HepG2 (cell line): ENCODE measurements at regions not wholly inside any gene's neighbourhood (a gene's known extent, or its start where the extent isn't known, plus 50 kb on each side); places are given as distances from the start of the nearest gene placed in this dataset.

Source experiments
- FOXJ3 ChIP-seq: sonication (generic); formaldehyde crosslinking; IDR thresholded peaks from 2 replicates; pipeline ENCODE4 v1.4.0; 2020; ENCODE audit warnings: missing genetic modification reagents, mild to moderate bottlenecking, borderline replicate concordance
- KMT2A ChIP-seq: sonication (generic); formaldehyde crosslinking; IDR thresholded peaks from 2 replicates; pipeline ENCODE4 v1.4.0; 2020; ENCODE audit warnings: missing genetic modification reagents
- MEF2D ChIP-seq: sonication (generic); formaldehyde crosslinking; IDR thresholded peaks from 2 replicates; pipeline ENCODE4 v1.5.1; 2020; ENCODE audit warnings: mild to moderate bottlenecking, missing genetic modification reagents
- POLR2A ChIP-seq, 2 experiments: IDR thresholded peaks; 2 replicates each; pipeline ENCODE4 v1.6.1; 2011; ENCODE audit warnings: low read depth in 2 of 2, low read length in 2 of 2, mild to moderate bottlenecking in 1 of 2, moderate library complexity in 1 of 2; ENCODE audit not compliant: insufficient read depth in 1 of 2
- TCF12 ChIP-seq, 2 experiments: fragments of 450-650 bp in 1 of 2; sonication (generic) in 1 of 2; formaldehyde crosslinking in 1 of 2; IDR thresholded peaks; 2 replicates each; pipeline versions ENCODE4 v1.6.1 to v1.8.0; 2017 to 2022; ENCODE audit warnings: antibody characterized with exemption in 1 of 2, mild to moderate bottlenecking in 1 of 2, missing genetic modification reagents in 1 of 2, moderate library complexity in 1 of 2
- TGIF2 ChIP-seq: IDR thresholded peaks from 2 replicates; pipeline ENCODE4 v1.6.1; 2016; ENCODE audit warnings: control low read depth, missing compliant biosample characterization
- U2AF1 ChIP-seq: fragments of 200-400 bp; formaldehyde crosslinking; optimal IDR thresholded peaks from 2 replicates; pipeline ENCODE3; 2017; ENCODE audit warnings: mild to moderate bottlenecking, low read depth, low read length
- ZKSCAN1 ChIP-seq: fragments of 150-350 bp; IDR thresholded peaks from 2 replicates; pipeline ENCODE4 v1.6.1; 2014; ENCODE audit warnings: low read length
- ZMAT3 ChIP-seq: sonication (generic); formaldehyde crosslinking; conservative IDR thresholded peaks from 2 replicates; pipeline ENCODE4 v1.7.0; 2021; ENCODE audit warnings: missing genetic modification reagents
- TF ChIP-seq, protein P1 (sequence below): sonication (generic); formaldehyde crosslinking; IDR thresholded peaks from 2 replicates; pipeline ENCODE4 v1.4.0; 2020; ENCODE audit warnings: missing genetic modification reagents
- TF ChIP-seq, protein P2 (sequence below), 2 experiments: IDR thresholded peaks; 2 replicates each; pipeline ENCODE4 v1.6.1; 2011 to 2012; ENCODE audit warnings: low read length in 2 of 2, borderline replicate concordance in 1 of 2, low read depth in 1 of 2, mild to moderate bottlenecking in 1 of 2, moderate library complexity in 1 of 2
- TF ChIP-seq, protein P3 (sequence below): sonication (generic); formaldehyde crosslinking; IDR thresholded peaks from 2 replicates; pipeline ENCODE4 v1.5.1; 2020; ENCODE audit warnings: missing genetic modification reagents, mild to moderate bottlenecking, borderline replicate concordance
- TF ChIP-seq, protein P4 (sequence below): sonication (generic); formaldehyde crosslinking; conservative IDR thresholded peaks from 2 replicates; pipeline ENCODE4 v1.4.0; 2020; ENCODE audit warnings: missing genetic modification reagents

DNA sequence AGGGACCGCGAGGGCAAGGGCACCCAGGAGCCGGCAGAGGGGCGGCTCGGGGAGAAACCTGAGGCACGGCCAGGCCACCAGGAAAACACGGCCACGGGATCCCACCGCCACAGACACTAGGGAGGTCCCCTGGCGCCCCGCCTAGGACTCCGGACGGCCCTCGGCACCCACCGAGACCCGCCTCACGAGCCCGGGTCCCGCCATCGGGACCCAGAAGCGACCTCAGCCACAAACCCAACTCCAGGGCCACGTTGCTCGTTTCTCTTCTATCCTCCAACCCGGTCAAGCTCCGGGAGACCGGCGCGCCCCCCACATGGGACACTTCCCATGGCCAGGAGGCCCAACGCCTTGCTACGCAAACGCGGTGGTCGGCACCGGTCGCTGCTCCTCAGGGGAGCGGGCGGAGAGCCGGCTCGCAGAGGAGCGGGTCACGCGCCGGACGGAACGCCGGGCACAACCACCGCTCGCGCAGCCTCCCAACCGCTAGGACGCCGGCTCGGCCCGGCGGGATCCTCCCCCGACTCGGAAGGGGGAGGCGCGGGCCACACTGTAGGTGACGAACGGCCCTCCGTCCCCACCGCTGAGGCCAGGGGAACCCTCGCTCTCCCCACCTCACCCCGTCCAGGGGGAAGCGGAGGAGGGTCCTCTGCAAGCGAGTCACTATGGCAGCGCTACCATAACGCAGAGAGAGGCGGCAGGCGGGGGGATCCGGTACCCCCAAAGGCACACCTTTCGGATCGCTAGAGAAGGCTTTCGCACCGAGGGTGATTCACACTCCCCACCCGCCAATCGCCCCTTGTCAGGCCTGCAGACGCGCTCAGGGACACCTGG, 1514.1 kb upstream of the DEFB115 start:
- TF ChIP-seq, protein P1, sequence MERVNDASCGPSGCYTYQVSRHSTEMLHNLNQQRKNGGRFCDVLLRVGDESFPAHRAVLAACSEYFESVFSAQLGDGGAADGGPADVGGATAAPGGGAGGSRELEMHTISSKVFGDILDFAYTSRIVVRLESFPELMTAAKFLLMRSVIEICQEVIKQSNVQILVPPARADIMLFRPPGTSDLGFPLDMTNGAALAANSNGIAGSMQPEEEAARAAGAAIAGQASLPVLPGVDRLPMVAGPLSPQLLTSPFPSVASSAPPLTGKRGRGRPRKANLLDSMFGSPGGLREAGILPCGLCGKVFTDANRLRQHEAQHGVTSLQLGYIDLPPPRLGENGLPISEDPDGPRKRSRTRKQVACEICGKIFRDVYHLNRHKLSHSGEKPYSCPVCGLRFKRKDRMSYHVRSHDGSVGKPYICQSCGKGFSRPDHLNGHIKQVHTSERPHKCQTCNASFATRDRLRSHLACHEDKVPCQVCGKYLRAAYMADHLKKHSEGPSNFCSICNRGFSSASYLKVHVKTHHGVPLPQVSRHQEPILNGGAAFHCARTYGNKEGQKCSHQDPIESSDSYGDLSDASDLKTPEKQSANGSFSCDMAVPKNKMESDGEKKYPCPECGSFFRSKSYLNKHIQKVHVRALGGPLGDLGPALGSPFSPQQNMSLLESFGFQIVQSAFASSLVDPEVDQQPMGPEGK (CRISPR knock-in tag): no peak
- no peak for TF ChIP-seq MEF2D (CRISPR knock-in tag)
- TF ChIP-seq TCF12 (IDR thresholded peaks at IDR 0.05): no peak
- no peak for TF ChIP-seq TCF12 (CRISPR knock-in tag; IDR thresholded peaks at IDR 0.05)
- TF ChIP-seq U2AF1: no peak
- no peak for TF ChIP-seq POLR2A (IDR thresholded peaks at IDR 0.05; ENCODE audit: insufficient read depth in 1 of 2, low read depth in 2 of 2, low read length in 2 of 2)
- TF ChIP-seq FOXJ3 (CRISPR knock-in tag): no peak
- TF ChIP-seq KMT2A: no peak
- TF ChIP-seq, protein P2, sequence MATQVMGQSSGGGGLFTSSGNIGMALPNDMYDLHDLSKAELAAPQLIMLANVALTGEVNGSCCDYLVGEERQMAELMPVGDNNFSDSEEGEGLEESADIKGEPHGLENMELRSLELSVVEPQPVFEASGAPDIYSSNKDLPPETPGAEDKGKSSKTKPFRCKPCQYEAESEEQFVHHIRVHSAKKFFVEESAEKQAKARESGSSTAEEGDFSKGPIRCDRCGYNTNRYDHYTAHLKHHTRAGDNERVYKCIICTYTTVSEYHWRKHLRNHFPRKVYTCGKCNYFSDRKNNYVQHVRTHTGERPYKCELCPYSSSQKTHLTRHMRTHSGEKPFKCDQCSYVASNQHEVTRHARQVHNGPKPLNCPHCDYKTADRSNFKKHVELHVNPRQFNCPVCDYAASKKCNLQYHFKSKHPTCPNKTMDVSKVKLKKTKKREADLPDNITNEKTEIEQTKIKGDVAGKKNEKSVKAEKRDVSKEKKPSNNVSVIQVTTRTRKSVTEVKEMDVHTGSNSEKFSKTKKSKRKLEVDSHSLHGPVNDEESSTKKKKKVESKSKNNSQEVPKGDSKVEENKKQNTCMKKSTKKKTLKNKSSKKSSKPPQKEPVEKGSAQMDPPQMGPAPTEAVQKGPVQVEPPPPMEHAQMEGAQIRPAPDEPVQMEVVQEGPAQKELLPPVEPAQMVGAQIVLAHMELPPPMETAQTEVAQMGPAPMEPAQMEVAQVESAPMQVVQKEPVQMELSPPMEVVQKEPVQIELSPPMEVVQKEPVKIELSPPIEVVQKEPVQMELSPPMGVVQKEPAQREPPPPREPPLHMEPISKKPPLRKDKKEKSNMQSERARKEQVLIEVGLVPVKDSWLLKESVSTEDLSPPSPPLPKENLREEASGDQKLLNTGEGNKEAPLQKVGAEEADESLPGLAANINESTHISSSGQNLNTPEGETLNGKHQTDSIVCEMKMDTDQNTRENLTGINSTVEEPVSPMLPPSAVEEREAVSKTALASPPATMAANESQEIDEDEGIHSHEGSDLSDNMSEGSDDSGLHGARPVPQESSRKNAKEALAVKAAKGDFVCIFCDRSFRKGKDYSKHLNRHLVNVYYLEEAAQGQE (IDR thresholded peaks at IDR 0.05; ENCODE audit: borderline replicate concordance in 1 of 2, low read depth in 1 of 2, low read length in 2 of 2): no peak
- no peak for TF ChIP-seq ZKSCAN1
- no peak for TF ChIP-seq TGIF2 (CRISPR knock-in tag)
- TF ChIP-seq, protein P3, sequence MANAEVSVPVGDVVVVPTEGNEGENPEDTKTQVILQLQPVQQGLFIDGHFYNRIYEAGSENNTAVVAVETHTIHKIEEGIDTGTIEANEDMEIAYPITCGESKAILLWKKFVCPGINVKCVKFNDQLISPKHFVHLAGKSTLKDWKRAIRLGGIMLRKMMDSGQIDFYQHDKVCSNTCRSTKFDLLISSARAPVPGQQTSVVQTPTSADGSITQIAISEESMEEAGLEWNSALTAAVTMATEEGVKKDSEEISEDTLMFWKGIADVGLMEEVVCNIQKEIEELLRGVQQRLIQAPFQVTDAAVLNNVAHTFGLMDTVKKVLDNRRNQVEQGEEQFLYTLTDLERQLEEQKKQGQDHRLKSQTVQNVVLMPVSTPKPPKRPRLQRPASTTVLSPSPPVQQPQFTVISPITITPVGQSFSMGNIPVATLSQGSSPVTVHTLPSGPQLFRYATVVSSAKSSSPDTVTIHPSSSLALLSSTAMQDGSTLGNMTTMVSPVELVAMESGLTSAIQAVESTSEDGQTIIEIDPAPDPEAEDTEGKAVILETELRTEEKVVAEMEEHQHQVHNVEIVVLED: no peak
- TF ChIP-seq, protein P4, sequence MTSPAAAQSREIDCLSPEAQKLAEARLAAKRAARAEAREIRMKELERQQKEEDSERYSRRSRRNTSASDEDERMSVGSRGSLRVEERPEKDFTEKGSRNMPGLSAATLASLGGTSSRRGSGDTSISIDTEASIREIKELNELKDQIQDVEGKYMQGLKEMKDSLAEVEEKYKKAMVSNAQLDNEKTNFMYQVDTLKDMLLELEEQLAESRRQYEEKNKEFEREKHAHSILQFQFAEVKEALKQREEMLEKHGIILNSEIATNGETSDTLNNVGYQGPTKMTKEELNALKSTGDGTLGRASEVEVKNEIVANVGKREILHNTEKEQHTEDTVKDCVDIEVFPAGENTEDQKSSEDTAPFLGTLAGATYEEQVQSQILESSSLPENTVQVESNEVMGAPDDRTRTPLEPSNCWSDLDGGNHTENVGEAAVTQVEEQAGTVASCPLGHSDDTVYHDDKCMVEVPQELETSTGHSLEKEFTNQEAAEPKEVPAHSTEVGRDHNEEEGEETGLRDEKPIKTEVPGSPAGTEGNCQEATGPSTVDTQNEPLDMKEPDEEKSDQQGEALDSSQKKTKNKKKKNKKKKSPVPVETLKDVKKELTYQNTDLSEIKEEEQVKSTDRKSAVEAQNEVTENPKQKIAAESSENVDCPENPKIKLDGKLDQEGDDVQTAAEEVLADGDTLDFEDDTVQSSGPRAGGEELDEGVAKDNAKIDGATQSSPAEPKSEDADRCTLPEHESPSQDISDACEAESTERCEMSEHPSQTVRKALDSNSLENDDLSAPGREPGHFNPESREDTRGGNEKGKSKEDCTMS (CRISPR knock-in tag): no peak
- no peak for TF ChIP-seq ZMAT3 (CRISPR knock-in tag)
